GM19467 (cell line): ENCODE measurements at regions not wholly inside any gene's neighbourhood (a gene's known extent, or its start where the extent isn't known, plus 50 kb on each side); places are given as distances from the start of the nearest gene placed in this dataset.
"Not testable (repeated sequence)": the region's sequence is repeated elsewhere in the genome, so short reads cannot be mapped to it uniquely, and the experiment has no call there.

Experiments used
- ATAC-seq: cut with Tn5 transposase; IDR thresholded peaks from one replicate; pipeline ENCODE4 v1.9.1; 2021; ENCODE audit warnings: mild to moderate bottlenecking, moderate library complexity; ENCODE audit not compliant: unreplicated experiment

- ATAC-seq = no peak
Measured at GRCh38 chrX:96181605-96182004, 503.0 kb upstream of the DIAPH2 start.

- ATAC-seq = no peak
Measured at GRCh38 chrX:96182366-96182765, 502.3 kb upstream of the DIAPH2 start.

DNA sequence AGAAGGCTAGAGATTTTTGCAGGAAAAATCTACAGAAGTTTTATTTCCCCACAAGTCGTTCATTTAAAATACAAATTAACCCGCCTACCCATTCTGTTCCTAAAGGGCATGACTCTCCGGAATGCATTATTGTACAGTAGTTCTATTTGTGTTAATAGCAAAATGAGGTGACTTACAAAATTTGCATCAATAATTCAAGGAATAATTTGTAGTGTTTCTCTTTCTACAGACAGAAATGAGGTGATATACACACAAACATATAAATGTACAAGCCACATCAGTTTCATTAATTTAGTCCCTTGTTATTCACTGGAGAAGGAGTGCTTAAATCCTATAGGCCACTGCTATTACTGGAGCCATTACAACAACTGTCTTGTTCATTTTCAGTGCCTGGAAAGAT lies 501.3 kb upstream of the DIAPH2 start:
- ATAC-seq = no peak

DNA sequence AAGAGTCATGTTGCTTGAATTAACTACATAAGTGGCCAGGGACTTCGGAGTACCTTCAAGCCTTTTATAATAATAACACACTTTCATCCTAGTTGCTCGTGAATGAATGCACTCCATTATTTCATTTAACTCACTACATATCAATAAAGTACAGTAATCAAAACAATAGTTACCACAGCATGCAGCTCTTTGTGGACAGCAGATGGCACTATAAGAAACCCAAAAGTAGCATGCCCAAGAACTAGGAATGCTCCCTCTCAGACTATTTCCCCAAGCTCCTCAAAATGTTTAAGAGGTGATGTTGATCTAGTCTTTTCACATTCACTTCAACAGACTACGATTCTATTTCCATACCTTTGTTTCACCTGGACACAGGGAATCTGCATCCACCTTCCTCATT lies 500.8 kb upstream of the DIAPH2 start:
- ATAC-seq = no peak

- no peak for ATAC-seq
Measured at GRCh38 chrX:96204928-96205327, 479.7 kb upstream of the DIAPH2 start.

GRCh38 chrX:96211953-96212352 lies 472.7 kb upstream of the DIAPH2 start:
- no peak for ATAC-seq

- ATAC-seq = not testable (repeated sequence)
Measured at GRCh38 chrX:96214681-96215080, 470.0 kb upstream of the DIAPH2 start.

GRCh38 chrX:96224279-96224678 lies 460.4 kb upstream of the DIAPH2 start:
- no peak for ATAC-seq

DNA sequence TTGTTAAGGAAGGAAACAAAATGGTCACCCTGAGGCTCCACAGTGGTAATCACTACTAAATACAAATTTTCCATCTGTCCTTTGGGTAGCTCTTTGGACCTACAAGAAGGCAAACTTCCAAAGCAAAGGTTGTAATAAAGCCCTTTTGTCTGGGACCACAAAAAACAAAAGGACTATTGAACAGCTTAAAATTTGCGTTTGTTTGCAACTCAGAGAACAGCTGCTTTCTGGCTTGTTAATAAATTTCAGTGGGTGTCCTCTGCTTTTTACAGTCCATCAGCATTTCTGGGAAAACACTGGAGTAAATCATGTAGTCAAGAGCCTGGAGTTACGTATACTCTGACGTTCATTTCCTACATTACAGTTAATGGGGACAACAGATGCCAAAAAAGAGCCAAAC lies 439.7 kb upstream of the DIAPH2 start:
- no peak for ATAC-seq

DNA sequence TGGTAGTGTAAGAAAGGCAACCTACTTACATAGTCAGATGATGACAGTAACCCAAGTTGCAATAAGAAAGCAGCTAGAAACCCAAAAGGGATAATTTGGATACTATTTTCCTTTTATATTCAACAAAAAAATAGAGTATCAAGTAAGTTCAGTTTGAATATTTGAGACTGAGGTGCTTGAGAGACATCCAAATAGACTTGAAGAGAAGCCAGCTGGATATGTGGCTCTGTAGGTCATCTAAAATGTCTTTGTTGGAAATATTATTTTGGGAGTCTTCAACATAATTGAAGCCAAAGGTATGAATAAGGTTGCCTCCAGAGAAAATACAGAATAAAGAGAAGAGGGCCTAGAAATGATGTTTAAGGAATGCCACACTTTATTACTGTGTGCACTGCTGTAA lies 438.2 kb upstream of the DIAPH2 start:
- ATAC-seq = no peak
